Activated CD4-positive, alpha-beta T cell treated with anti-CD3 and anti-CD28 coated beads, Interleukin-10, Interleukin-2, amounts not matched to agents 100 ng/mL and 50 ng/mL, durations not matched to agents 16 hours and 8 hours (primary cell): ENCODE measurements at regions not wholly inside any gene's neighbourhood (a gene's known extent, or its start where the extent isn't known, plus 50 kb on each side); places are given as distances from the start of the nearest gene placed in this dataset.

ENCODE experiments used
- DNase-seq: peaks from one replicate; pipeline ENCODE4 v3.0.0-alpha.2; 2020

DNA sequence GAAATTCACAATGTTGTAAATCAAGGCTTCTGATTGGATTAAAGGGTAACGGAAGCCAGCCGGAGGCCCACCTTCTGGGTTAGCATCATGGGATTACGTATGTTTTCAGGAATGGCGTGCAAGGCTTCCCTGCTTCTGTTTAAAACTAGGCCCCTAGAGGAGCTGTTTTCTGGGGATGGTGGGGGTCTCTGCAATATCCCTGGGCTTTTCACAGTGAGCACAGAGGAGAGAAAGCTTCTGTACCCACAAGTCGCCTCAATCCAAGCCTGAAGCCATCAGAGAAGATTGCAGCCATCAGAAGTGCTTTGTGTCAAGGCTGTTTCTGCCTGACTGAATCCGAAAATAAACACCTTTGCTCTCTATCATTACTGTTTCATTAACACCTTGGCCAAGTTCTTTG lies 226.9 kb upstream of the SMIM21 start:
- no peak for DNase-seq

DNA sequence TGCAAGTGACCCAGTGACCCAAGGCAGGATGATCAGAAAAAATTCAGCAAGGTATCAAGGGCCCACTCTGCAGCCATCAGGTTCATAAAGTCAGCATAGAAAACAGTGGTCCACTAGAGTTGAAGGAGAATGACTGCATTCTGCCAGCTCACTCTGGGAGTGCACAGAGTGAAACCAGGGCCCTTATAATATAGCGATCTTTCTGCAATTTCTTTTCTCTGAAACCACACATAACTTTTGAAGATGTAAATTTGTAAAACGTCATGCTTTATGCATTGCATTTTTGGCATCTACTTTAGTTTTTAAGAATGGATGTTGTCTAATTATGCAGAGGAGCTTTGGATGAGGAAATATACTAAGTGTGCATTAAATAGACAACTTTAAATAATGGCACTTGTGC lies 225.0 kb upstream of the SMIM21 start:
- no peak for DNase-seq

DNA sequence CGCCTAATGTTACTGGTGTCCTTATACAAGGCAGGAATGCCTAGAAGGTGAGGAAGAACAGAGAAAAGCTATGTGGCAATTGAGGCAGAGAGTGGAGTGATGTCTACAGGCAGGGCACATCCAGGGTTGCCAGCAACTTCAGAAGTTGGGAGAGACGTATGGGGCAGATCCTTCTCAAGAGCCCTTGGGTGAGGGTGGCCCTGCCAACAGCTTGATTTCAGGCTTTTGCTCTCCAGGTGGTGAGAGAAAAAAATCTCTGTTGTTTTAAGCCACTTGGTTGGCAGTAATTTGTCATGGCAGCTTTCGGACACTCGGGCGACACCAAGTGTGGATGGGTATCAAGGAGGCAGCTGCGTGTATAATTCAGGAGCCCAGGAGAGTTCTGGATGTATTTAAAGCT lies 217.4 kb upstream of the SMIM21 start:
- no peak for DNase-seq

DNA sequence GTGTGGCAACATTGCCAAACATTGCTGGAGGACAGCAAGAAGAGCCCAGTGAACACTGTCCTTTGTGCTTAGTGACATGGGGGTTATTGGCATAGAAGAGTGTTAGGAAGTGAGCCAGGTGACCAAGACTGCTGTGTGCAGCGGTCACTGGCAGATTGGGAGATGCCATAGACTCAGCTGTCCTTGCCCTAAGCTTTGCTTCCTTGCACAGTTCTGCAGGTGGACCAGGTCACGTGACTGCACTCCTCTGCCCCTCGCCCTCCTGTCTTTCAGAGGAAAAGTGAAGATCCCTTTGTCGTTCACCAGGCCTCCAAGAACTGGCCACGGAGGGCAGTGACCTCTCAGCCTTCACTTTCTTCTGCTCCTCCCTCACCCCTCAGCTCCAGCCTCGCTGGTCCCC lies 215.6 kb upstream of the SMIM21 start:
- DNase-seq = no peak

DNA sequence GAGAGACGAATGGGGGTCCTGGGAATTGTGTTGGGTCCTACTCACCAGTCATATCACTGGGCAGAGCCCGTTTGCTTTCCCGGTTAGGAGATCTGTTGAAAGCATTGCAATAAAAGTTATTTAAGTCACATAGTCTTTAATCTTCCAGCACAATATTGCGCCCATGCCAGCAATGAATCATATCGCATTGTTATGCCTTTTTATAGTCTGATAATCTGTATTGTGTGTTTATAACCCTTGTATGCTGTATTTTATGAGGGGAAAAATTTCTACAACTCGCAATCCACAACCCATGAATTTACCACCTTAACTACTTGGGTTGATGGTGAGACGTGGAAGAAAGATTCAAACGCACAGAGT lies 211.9 kb upstream of the SMIM21 start:
- no peak for DNase-seq

DNA sequence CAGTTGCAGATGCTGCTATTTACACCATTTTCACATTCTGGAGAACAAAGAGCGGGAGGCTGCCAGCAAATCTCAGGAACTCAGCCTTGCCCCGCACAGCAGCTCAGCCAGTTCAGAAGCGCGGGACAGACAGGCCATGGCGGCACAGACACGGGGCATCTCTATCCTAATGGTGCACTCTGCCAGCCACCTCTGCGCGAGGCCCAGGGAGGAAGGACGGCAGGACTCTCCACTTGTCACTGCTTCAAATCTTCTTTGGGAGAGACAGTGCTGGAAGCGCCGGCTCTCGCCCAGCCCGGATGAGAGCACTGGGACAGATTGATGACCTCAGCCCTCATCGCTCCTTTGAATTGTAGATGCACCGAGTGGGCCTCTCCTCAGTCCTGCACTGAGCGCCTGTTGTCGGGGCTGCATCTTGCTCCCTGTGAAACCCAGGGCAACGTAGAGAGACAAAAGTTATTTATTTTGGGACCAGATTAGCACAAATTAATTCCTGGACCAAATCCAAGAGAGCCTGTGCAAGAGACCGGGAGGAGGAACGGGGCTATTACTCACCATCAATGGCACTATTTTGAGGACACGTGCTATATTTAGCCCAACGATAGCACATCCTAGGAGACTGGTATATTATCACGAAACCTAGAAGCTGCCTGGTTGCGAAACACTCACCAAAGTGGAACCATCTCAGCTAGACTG lies 211.4 kb upstream of the SMIM21 start:
- DNase-seq = no peak

DNA sequence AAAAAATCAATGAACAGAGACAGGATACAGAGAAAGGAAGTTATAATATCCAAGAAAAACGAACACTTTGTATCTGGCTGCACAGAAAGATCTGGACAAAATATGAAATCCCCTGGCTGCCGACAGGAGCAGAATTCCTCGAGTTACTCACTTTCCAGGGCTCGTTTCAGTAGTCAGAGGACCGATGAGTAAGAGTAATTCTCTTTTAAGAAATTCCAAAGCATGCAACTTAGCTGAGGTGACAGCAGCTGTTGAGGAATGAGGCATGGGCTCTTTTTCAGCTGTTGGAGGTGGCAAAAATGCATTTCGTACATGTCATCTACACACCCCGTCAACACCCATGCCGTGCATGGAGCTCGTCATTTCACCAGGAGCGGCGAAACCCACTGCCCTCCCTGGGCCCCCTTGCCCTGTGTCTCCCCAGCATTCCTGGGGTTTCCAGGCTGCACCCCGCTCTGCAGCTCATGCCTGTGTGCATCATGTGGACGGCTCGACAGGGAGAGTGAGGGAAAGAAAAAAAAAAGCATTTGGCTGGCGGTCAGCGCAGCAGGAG lies 210.8 kb upstream of the SMIM21 start:
- DNase-seq = no peak

DNA sequence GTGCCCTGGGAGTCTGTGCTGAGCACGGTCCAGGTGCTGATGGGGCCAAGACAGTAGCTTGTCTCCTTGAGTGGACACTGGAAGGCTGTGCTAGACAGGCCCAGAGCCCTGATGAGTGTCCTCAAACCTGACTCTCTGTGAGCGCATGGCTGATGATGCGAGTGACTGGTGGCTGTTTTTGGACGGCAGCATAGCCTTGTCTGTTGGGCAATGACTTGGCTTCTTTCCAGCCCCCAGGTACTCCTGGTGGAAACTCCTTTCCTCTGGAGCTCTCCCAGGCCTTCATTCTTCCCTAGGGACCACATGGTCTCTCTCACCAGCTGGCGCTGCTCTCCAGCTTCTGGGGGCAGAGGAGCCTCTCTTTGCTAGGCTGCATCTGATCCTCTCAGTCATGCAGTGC lies 207.6 kb upstream of the SMIM21 start:
- DNase-seq = no peak

DNA sequence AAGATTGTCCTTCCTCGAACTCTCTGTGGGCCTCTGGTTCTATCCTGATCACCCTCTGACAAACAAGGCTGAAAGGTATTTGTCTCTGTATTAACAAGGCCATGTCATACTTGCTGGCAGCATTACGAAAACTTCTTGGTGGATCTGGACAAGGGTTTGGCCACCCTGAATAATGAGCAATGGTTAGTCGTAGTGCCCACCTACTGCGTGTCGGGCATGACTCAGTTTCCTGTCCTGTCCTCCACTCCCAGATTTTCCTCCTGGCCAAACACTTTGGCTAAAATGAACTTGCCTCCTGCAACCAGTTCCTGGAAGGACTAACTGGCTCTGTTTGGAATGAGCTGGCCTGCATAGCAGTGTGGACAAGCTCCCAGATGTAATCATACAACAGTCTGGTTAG lies 198.5 kb upstream of the SMIM21 start:
- no peak for DNase-seq

DNA sequence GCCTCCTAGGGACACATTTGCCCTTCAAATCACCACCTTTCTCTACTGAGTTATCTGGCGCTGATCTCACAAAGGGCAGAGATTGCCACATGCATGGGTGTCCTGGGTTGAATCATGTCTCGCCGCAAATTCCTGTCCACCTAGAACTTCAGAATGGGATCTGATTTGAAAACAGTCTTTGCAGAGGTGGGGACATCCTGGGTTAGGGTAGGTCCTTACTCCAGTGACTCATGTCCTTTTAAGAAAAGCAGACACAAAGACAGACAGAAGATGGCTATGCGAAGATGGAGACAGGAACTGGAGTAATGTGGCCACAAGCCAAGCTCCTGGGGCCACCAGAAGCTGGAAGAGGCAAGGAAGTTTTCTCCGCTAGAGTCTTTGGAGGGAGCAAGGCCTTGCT lies 197.4 kb upstream of the SMIM21 start:
- DNase-seq = no peak

DNA sequence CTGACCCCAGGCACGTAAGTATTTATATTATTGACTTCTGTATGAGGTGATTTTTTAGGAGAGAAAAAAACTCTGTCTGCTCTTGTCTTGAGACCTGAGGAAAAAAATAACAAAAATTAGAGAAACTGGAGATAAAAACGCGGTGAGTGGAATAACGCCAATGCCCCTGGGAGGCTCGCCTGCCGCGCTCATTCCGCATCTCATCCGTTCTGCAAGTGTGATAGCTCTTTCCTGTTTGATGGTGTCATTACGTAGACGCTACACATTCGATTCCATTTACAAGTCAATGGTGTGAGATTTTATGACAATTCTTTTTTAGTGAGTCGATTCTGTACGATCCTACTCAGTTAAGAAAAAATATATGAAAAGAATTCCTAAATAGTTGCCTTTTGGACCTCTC lies 194.3 kb upstream of the SMIM21 start:
- DNase-seq = no peak

DNA sequence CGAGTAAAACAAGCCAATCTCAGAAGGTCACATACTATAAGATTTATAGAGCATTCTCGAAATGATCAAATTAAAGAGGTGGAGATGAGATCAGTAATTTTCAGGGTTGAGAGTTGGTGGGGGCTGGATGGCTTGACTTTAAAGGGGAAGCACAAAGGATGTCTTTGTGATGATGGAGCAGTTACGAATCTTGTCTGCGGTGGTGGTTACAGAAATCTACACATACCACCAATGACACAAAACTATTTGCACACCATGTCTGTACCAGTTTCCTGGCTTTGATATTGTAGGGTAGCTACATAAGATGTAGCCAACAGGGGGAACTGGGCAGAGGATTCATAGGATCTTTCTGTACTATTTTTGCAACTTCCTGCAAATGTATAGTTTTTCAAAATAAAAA lies 190.6 kb upstream of the SMIM21 start:
- no peak for DNase-seq

DNA sequence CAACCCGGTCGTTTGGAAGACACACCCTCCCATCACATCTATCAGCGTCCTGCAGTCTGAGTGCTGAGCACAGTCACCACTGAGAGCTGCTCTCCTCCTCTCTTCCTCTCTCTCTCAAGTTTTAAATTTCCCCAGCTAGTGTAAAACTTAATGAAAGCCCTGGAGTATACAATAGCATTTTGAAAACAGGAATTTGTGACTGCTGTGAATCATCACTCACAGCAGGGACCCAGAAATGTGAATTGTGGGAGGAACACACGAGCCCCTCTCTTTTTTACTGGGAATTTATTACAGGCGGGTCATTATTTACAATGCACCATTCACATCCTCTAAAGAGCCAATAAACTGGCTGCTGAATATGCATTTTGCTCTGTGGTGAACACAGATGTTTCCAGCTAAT lies 185.0 kb upstream of the SMIM21 start:
- no peak for DNase-seq

DNA sequence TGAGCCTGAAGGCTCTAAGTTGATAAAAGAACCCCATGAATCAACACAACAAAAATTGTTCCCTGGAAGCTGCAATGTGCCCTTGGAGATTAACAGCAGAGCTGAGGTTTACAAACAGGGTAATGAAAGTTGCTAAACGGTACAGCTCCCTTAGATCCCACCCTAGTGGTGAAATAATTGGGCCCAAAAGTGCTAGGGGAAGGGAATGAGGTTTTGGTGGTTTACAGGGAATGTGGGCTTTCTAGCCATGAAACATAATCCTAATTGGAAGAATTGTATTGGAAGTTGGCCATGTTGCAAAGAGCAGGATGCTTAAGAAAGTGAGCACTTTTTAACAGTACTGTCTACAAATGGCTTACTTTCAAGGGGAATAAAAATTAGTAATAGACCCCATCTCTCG lies 180.2 kb upstream of the SMIM21 start:
- DNase-seq = no peak

DNA sequence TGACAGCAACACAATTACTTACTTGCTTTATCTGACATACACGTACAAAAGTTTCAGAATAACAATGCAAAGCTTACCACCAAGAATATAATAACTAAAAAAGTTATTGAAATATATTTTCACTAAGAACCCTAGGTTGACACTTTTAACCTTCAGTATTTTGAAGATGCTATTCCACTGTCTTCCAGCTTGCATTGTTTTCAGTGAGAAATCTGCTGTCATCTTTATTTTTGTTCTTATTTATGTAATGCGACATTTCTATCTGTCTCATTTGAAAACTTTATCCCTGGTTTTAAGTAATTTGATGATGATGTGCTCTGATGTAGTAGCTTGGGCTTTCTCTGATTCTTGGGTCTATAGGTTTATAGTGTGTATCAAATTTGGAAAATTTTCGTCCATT lies 165.0 kb upstream of the SMIM21 start:
- DNase-seq = no peak

DNA sequence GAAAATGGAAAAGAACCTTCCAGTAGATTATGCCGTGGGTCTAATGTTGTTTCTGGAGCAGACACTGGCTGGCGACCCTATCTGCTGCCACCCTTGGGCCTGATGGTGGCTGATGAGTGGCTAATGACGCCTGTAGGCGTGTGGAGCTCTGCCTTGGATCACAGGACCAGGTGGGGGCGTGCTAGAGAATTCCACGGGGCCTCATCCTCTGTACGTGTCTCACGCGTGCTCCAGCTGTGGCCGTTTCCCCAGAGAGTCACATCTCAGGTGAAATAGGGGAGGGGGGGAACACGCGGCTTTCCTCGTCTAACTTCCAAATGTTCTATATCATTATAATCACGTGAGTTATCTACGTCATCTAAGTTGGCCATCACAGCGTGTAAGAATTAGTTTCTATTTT lies 160.9 kb upstream of the SMIM21 start:
- no peak for DNase-seq

DNA sequence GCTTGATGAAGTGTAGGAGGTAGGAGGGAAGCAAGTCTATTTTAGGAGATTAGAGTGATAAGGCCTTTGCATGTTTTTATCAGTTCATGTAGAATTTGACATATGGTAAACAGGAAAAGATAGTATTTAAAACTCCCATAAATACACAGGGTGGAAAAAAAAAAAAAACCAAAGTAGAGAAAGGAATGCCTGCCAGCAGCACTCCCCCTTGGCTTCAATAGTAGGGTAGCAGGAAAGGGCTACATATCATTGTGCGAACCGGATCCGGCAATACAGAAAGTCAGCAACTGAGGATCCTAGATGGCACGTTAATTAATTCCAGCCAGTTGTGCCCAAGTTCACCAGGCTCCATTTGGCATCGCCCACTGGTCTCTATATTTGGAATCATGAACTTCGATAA lies 159.6 kb upstream of the SMIM21 start:
- no peak for DNase-seq

DNA sequence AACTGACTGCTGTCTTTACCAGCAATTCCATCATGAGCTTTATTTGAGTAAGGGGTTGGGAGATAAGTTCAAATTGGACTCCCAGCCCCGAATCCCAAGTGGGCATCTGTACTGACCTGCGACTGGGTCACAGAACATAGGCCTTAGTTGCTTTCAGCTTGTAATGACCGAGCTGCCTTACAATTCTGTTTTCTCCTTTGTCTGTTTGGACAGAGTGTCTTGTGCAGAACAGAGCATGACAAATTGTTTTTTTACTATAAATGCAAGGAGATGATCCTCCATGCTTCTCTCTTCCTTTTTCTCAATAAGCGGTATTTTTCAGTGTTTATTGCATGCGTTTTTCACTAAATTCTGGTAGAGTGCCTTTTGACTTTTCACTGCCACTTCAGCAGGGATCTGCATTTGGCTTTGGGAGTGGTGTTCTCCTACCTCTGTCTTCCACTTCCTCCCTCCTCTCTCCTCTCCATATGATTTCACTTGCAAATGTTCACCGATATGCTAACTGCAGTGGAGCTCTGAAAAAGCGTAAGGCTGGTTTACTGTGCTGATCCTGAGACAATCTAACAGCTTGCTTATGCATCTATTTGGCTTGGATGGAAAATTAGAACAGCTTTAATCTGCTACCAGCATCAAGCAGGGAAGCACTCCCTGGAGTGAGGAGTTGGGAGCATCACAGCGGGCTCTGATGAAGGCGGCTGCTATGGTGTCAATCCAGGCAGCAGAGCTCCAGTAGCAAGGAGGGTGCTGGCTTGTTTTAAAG lies 158.8 kb upstream of the SMIM21 start:
- DNase-seq = no peak

DNA sequence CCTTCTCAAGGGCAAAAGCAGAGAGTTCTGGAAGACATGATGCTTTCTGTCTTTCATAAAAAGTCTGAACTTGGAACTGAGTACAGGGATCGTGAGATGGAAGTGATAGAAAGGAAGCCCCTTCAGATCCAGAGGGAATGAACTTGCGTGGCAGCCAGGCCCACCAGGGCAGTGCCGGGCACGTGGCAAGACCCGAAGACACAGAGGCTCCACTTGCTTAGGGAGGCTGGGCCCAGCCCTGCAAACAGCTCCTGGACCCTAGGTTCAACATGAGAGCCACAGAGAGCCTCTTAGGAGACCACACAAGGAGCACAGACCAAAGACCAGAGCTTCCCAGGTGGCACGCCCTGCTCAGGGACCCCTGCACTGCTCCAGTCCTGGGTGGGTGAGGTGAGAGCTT lies 155.4 kb upstream of the SMIM21 start:
- DNase-seq = no peak

DNA sequence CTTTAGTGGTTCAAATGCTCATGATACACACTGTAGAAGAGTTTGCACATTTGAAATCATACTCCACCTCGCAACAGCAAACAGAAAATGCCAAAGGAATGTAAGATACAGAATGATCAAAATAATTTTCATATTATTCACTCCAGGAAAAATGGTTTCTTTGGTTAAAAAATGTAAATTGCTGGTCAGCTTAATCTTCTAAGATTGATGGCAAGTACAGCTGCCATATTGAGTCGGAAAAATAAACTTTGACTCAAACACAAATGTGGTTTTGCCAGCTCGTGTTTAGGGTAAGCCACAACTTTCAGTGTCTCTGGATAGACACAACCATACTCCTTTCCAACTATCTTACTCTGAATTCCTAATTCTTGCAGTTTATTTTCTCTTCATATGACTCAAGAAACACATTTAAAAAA lies 154.9 kb upstream of the SMIM21 start:
- no peak for DNase-seq

DNA sequence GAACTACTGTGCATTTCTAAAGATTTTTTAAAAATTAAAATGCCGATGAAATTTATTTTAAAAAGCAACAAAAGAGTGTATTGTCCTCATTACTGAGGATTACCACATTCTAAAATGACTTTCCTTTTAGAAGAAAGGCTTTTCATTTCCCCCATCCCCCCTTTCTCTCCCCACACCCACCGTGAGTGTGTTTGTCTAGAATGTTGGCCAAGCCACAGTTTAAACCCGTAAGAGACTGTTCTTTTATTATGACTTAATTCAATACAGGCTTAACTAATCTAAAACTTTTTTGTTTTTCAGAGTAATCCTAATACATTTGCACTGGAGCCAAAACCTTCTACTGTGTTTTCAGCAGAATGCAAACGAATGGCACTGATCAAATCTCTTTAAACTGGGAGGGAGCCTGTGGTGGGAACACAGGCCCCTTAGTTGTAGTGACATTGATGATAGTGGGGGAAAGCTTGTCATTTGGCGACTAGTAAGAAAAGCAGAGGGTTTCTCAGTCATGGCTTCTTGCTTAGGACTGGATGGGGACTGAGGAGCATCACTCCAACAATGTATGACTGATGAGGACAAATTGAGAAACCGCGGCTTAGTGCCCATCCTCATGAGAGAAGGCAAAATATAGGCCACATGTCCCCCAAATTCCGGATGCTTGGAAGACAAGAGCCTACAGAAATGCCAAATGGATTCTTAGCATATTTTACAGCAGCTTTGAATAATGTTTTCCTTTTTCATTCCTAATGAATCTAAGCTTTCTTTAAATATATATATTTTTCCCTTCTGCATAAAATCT lies 154.0 kb upstream of the SMIM21 start:
- DNase-seq = no peak

DNA sequence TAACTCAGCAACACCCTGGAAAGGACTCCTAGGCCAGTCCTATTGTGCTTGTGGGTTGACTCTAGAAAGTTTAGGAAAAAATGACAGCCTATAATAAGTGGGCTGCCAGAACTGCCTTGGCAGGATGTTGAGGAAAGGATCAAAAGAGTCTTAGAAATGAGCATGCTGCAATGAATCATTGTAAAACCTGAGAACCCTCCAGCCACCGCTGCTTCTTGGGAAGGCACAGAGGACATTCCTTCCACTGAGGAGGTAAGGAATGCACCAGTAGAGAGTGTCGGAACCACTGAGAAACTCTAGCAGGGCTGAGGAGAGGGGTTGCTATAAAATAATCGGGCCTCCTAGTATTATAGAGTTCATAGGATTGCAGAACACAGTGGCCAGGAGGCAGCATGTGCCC lies 146.7 kb upstream of the SMIM21 start:
- no peak for DNase-seq

DNA sequence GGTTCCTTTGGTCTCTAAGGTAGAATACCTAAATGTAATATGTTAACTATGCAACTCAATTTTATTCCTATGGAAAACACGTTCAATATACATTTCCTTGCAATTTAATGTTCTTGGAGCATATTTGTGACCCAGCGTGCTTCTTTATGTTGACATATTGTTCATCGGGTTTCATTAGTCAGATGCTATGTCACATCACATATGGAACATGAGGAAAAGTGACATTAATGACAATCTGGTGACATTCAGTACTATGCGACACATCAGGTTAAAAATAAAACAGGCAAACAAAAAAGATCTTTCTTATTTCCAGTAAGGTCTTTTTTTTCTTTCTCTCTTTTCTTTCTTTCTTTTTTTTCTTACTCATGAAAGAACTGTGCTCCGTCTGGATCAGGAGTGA lies 135.6 kb upstream of the SMIM21 start:
- DNase-seq = no peak

DNA sequence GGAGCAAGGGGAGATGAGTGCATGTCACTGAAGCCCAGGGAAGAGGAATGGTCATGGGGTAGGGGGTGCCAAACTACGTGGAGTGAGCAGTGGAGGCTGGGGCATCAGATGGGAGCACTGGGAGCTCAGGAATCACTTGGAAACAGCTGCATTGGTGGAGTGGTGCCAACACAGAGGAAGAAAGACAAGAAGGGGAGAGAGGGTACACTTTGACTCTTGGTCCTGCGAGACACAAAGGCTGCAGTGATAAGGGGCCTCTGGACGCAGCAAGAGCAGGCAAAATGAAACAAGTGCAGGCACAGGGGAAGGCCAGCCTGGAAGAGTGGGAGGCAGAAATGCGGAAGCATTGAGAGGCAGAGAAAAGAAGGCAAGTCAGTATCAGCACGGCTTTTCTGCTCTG lies 134.7 kb upstream of the SMIM21 start:
- no peak for DNase-seq
